Tibial artery (tissue), 4 donors: ENCODE measurements at regions not wholly inside any gene's neighbourhood (a gene's known extent, or its start where the extent isn't known, plus 50 kb on each side); places are given as distances from the start of the nearest gene placed in this dataset.

Experiments used
- DNase-seq, 2 donors: peaks; one replicate each; pipeline ENCODE4 v3.0.0-alpha.2; 2019
- H3K27ac ChIP-seq, 2 donors: fragments of 200-600 bp; sonication (generic) in 1 of 2; 1 replicate in 1 of 2; 2 replicates in 1 of 2; pipeline ENCODE4 v1.5.1; 2018 to 2019; ENCODE audit warnings: mild to moderate bottlenecking in 1 of 2
- H3K27me3 ChIP-seq, 2 donors: fragments of 200-600 bp; sonication (generic) in 1 of 2; one replicate each; pipeline versions ENCODE4 v1.5.1 to v1.6.0; 2016 to 2019
- H3K36me3 ChIP-seq, 3 donors: fragments of 200-600 bp; sonication (generic) in 2 of 3; one replicate each; pipeline ENCODE4 v1.5.1; 2016 to 2019; ENCODE audit warnings: mild to moderate bottlenecking in 2 of 3
- H3K4me1 ChIP-seq, 4 donors: fragments of 200-600 bp; sonication (generic) in 2 of 4; 1 replicate in 3 of 4; 2 replicates in 1 of 4; pipeline ENCODE4 v1.5.1; 2016 to 2019
- H3K4me3 ChIP-seq, 2 donors: fragments of 200-600 bp; sonication (generic) in 1 of 2; 1 replicate in 1 of 2; 2 replicates in 1 of 2; pipeline ENCODE4 v1.5.1; 2018 to 2019; ENCODE audit warnings: mild to moderate bottlenecking in 2 of 2
- H3K9me3 ChIP-seq, 3 donors: fragments of 200-600 bp; sonication (generic) in 1 of 3; one replicate each; pipeline ENCODE4 v1.5.1; 2016 to 2019
- intact Hi-C: fragments of 100-400 bp; cut with DNase I; formaldehyde crosslinking; loops from one replicate; pipeline ENCODE4 v1.15.0; 2023; ENCODE audit warnings: low total_unique reads
- TF ChIP-seq, protein P1 (sequence below), 2 experiments: fragments of 200-600 bp in 1 of 2; fragments of 450-650 bp in 1 of 2; IDR thresholded peaks; one replicate each; pipeline ENCODE4 v1.5.1; 2017 to 2019; ENCODE audit warnings: antibody characterized with exemption in 2 of 2, mild to moderate bottlenecking in 1 of 2, moderate library complexity in 1 of 2

DNA sequence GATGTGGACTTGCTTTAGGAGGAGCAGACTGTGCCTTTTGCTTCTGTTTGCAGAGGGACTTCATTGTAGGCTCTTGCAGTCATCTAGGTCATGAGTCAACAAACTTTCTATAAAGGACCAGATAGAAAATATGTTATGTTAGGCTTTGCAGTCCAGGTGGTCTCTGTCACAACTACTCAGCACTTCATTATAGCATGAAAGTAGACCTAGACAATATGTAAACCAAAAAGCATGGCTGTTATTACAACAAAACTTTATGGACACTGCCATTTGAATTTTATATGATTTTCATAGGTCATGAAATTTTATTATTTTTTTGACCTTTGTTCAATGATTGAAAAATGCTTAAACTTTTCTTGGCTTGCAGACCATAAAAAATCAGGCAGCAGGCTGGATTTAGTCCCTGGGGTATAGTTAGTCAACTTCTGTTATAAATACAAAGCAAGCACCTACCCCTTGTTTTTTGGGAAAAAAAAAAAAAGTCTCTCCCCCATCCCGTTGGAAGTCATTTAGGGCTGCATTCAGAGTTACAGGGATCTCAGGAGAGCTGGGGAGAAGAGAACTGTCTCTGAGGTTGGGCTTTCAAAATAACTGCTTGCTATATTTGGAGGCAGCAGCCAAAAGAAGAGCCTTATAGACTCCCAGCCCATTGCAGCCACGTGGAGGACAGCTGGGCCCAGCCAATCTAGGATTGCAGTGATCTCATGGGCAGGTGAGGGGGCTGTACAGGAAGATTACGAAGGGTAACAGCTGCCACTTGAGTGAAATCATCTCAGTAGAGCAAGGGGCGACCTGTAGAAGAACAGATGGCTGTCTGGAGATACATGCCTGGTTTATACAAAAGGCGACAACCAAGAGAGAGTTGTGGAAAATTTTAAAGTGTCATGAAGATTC lies 136.6 kb upstream of the TNC start:
- no peaks in the 10 kb centered on the region for H3K27me3 ChIP-seq
- H3K36me3 ChIP-seq = no peaks in the 10 kb centered on the region
- H3K9me3 ChIP-seq = no peaks in the 10 kb centered on the region
- TF ChIP-seq, protein P1, sequence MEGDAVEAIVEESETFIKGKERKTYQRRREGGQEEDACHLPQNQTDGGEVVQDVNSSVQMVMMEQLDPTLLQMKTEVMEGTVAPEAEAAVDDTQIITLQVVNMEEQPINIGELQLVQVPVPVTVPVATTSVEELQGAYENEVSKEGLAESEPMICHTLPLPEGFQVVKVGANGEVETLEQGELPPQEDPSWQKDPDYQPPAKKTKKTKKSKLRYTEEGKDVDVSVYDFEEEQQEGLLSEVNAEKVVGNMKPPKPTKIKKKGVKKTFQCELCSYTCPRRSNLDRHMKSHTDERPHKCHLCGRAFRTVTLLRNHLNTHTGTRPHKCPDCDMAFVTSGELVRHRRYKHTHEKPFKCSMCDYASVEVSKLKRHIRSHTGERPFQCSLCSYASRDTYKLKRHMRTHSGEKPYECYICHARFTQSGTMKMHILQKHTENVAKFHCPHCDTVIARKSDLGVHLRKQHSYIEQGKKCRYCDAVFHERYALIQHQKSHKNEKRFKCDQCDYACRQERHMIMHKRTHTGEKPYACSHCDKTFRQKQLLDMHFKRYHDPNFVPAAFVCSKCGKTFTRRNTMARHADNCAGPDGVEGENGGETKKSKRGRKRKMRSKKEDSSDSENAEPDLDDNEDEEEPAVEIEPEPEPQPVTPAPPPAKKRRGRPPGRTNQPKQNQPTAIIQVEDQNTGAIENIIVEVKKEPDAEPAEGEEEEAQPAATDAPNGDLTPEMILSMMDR (IDR thresholded peaks at IDR 0.05) = no peak
- intact Hi-C loops = no loop called here
- no peak for DNase-seq
- no peak overlapping the region for H3K27ac ChIP-seq
- peaks cover 0 to 4% (median 0%) of the 10 kb centered on the region in 4 donors for H3K4me1 ChIP-seq
- no peak overlapping the region for H3K4me3 ChIP-seq

DNA sequence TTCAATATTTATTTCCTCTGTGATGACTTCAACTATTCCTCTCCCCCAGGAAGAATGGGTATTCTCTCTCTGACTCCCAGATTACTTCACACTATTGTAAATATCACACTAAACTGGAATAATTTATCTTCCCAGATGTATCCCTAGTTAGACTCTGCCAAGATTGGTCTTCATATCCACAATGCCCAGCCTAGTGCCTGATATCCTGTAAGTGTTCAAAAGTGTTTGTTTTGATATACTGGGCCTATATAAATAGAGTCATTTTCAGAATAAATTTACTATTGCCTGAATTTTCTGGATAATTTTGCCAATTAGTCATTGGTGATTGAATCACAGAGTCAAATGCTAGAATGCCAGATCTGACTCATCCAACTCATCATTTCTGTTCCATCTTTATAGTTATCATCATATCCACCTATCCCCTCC lies 143.7 kb upstream of the TNC start:
- Histone ChIP-seq H3K4me1 (peaks cover 0 to 18% (median 5%) of the 10 kb centered on the region in 4 donors), H3K27ac (no peak overlapping the region), H3K27me3 (no peaks in the 10 kb centered on the region), H3K4me3 (no peak overlapping the region), H3K36me3 (no peaks in the 10 kb centered on the region), H3K9me3 (no peaks in the 10 kb centered on the region)
- DNase-seq = no peak
- TF ChIP-seq, protein P1 (IDR thresholded peaks at IDR 0.05) = no peak
- intact Hi-C loops = no loop called here

DNA sequence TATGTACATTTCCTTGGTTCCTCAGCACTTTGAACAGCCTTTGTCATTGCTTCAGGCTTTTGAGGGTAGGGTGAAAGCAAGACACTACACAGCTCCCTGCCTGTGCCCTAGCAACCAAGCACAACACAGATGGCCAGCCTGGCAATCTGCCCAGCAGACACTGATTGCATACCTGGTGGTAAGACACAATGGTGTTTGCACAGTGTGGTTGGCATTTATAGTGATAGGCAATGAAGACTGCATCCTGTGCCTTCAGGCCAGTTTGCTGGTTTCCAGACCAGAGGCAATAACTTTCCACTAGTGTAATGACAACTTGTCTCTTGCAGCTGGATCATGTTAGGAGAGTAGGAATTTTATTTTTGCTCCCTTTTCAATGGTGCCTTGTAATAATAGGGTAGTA lies 144.5 kb upstream of the TNC start:
- TF ChIP-seq, protein P1 (IDR thresholded peaks at IDR 0.05) = no peak
- Histone ChIP-seq H3K36me3 (no peaks in the 10 kb centered on the region), H3K27ac (no peak overlapping the region), H3K9me3 (no peaks in the 10 kb centered on the region), H3K27me3 (no peaks in the 10 kb centered on the region), H3K4me3 (no peak overlapping the region), H3K4me1 (peaks cover 0 to 18% (median 5%) of the 10 kb centered on the region in 4 donors)
- DNase-seq = no peak
- intact Hi-C loops = no loop called here

DNA sequence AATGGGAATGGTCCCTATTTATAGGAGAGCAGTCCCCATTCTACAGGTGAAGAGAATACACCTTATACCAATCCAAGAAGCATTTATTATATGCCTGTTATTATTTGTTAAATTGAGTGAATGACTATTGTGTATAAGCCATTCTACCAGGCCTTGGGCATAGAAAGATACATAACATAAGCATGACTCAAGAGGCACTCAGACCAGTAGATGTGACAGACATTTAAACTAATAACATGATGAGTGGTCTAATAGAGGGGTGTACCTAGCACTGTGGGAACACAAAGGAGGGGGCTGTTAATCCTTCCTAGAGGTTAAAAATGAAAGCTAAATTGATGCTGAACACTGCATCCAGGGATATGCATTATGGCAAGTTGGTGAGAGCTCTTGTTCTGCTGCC lies 145.0 kb upstream of the TNC start:
- DNase-seq = no peak
- Histone ChIP-seq H3K27me3 (no peaks in the 10 kb centered on the region), H3K36me3 (no peaks in the 10 kb centered on the region), H3K4me1 (peaks cover 0 to 18% (median 5%) of the 10 kb centered on the region in 4 donors), H3K4me3 (no peak overlapping the region), H3K27ac (no peak overlapping the region), H3K9me3 (no peaks in the 10 kb centered on the region)
- TF ChIP-seq, protein P1 (IDR thresholded peaks at IDR 0.05) = no peak
- intact Hi-C loops = no loop called here

DNA sequence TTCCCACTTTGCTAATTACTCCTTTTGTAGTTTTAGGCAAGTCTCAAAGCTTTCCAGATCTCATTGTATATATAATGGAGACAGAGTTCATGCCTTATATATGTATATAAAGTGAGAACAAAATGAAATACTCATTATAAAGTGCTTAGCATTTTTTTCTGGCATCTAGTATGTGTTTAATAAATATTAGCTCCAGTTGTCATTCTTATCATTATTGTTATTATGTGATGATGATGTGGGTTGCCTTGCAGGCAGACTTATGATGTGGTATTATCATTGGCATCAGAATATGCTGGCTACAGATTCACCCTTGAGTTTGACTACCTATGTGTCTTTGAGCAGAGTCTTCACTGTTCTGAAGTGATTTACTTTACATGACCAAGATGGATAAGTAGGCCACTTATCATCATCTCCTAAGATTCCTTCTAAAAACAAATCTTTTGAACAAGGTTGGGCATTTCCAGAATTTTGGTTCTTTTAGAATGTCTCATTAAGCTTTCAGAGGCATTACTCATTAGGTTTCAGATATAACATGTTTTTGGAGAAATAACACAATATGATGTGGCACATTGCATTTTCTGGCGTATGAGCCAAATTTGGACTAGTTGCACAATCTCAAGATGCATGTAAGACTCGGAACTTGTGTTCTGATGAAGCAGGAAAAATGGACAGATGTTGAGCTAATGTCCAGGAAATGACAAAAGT lies 145.6 kb upstream of the TNC start:
- DNase-seq = no peak
- H3K27ac ChIP-seq = no peak overlapping the region
- intact Hi-C loops = no loop called here

More for the DNA sequence above, 145.6 kb upstream of the TNC start:
- H3K27me3 ChIP-seq = no peaks in the 10 kb centered on the region
- H3K9me3 ChIP-seq = no peaks in the 10 kb centered on the region
- H3K4me1 ChIP-seq = peaks cover 0 to 23% (median 5%) of the 10 kb centered on the region in 4 donors
- H3K4me3 ChIP-seq = no peak overlapping the region
- TF ChIP-seq, protein P1 (IDR thresholded peaks at IDR 0.05) = no peak
- no peaks in the 10 kb centered on the region for H3K36me3 ChIP-seq
